ENCODE measurements at regions not wholly inside any gene's neighbourhood (a gene's known extent, or its start where the extent isn't known, plus 50 kb on each side); places are given as distances from the start of the nearest gene placed in this dataset.

DNA sequence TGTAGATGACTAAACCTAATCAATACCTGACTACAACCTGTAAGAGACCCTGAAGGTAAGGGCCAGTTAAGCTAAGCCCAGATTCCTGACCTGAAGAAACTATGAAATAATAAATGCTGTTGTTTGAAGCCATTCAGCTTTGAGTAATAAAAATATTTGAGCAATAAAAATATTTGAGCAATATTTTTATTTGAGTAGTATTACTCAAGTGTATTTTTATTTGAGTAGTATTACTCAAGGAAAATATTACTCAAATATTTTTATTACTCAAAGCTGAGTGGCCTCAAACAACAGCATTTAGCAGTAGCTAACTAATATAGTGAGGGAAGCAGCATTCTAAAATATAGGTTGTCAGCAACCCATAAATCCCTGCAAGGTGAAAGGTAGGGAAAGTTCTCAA, 143.8 kb upstream of the RARB start:
- TF ChIP-seq, protein P1, sequence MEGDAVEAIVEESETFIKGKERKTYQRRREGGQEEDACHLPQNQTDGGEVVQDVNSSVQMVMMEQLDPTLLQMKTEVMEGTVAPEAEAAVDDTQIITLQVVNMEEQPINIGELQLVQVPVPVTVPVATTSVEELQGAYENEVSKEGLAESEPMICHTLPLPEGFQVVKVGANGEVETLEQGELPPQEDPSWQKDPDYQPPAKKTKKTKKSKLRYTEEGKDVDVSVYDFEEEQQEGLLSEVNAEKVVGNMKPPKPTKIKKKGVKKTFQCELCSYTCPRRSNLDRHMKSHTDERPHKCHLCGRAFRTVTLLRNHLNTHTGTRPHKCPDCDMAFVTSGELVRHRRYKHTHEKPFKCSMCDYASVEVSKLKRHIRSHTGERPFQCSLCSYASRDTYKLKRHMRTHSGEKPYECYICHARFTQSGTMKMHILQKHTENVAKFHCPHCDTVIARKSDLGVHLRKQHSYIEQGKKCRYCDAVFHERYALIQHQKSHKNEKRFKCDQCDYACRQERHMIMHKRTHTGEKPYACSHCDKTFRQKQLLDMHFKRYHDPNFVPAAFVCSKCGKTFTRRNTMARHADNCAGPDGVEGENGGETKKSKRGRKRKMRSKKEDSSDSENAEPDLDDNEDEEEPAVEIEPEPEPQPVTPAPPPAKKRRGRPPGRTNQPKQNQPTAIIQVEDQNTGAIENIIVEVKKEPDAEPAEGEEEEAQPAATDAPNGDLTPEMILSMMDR (IDR thresholded peaks at IDR 0.05), result no peak
- no peak for TF ChIP-seq POLR2A (IDR thresholded peaks at IDR 0.05)
